Ovary (tissue), 7 donors: ENCODE measurements at regions not wholly inside any gene's neighbourhood (a gene's known extent, or its start where the extent isn't known, plus 50 kb on each side); places are given as distances from the start of the nearest gene placed in this dataset.

ENCODE experiments used
- DNase-seq, 5 donors: peaks; one replicate each; pipeline ENCODE4 v3.0.0-alpha.2; 2019 to 2020
- H3K27ac ChIP-seq, 2 donors: fragments of 200-600 bp; one replicate each; pipeline versions ENCODE4 v1.5.1 to v1.8.0; 2019 to 2022
- H3K27me3 ChIP-seq: fragments of 200-600 bp; one replicate; pipeline ENCODE4 v1.8.0; 2022
- H3K36me3 ChIP-seq: fragments of 200-600 bp; sonication (generic); one replicate; pipeline ENCODE4 v1.5.1; 2019
- H3K4me1 ChIP-seq: one replicate; pipeline ENCODE4 v1.8.1; 2013; ENCODE audit warnings: mild to moderate bottlenecking, moderate library complexity; ENCODE audit not compliant: insufficient read depth
- H3K4me3 ChIP-seq: fragments of 200-600 bp; sonication (generic); one replicate; pipeline ENCODE4 v1.5.1; 2017
- H3K9me3 ChIP-seq, 2 donors: fragments of 200-600 bp in 1 of 2; sonication (generic) in 1 of 2; one replicate each; pipeline versions ENCODE4 v1.5.1 to v1.8.1; 2013 to 2019; ENCODE audit warnings: mild to moderate bottlenecking in 1 of 2, moderate library complexity in 1 of 2
- EP300 ChIP-seq: sonication (generic); formaldehyde crosslinking; IDR thresholded peaks from one replicate; pipeline ENCODE4 v1.6.1; 2017; ENCODE audit warnings: antibody characterized with exemption
- POLR2A ChIP-seq: fragments of 450-650 bp; IDR thresholded peaks from one replicate; pipeline ENCODE4 v1.6.1; 2017; ENCODE audit warnings: antibody characterized with exemption, mild to moderate bottlenecking, moderate library complexity
- WGBS, 3 donors: extraction: QIAGEN DNeasy Blood & Tissue Kit in 1 of 3; methylation state at CpG; one replicate each; pipeline versions ENCODE4 v1.1.5 to v1.1.7; 2013 to 2017; 5-methylcytosine and 5-hydroxymethylcytosine counted together
- intact Hi-C, 4 donors: fragments of 100-400 bp; cut with DNase I; formaldehyde crosslinking; loops; one replicate each; pipeline versions ENCODE4 v1.11.0 to v1.15.1; 2022 to 2023
- TF ChIP-seq, protein P1 (sequence below), 3 donors: fragments of 450-650 bp in 2 of 3; fragments of 200-600 bp in 1 of 3; IDR thresholded peaks; one replicate each; pipeline versions ENCODE4 v1.5.1 to v1.8.0; 2016 to 2022; ENCODE audit warnings: antibody characterized with exemption in 3 of 3, mild to moderate bottlenecking in 1 of 3
- donor health status: DM: no; HTN: no; CAD: no; lungs with moderate emphysema.
- donor health status: DM: no; HTN: no; CAD: no.
- donor health status: Bipolar disorder and iron deficiency.
- donor health status: DM: no; HTN: no; CAD: no.
- donor health status: DM: yes; HTN: yes; CAD: no.

DNA sequence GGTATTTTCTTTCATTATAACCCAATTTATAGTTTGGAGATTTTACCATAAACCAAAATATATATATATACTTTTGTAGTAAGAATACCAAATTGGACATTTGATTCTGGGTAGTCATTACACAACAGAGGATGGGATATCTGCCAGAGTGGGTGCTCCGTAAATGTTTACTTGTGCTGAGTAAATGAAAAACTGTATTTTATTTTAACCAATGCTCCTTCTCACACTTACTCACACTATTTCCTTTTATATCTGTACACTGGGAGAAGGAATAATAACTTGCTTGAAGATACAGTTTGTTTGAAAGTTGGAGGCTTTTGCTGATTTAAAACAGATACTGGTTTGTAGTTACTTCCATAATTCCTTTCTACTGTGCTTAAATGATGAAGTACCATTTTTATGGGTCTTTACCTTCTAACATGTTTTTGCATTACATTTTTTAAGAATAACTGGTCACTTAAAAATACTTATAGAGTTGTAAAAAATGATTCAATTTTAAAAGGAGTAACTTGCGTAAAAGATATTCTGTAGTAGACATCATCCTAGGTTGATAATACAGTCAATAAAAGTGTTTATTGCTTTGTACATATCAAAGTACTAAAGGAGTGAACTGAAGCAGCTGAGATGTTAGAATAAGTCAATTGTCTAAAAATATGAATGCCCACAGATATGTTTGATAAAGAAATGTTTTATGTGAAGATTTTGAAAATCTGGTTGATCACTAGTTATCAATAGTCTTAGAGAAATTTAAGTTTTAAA lies 411.7 kb downstream of the UTRN start:
- no peak for DNase-seq
- H3K4me3 ChIP-seq, result no peak overlapping the region
- H3K9me3 ChIP-seq, result peaks cover 0 to 3% of the 10 kb centered on the region in 2 donors
- H3K36me3 ChIP-seq, result no peaks in the 10 kb centered on the region
- H3K27me3 ChIP-seq, result no peaks in the 10 kb centered on the region
- H3K27ac ChIP-seq, result no peak overlapping the region
- H3K4me1 ChIP-seq, result no peaks in the 10 kb centered on the region
- intact Hi-C loops, result no loop called here
- TF ChIP-seq EP300, result no peak
- TF ChIP-seq POLR2A, result no peak
- TF ChIP-seq, protein P1, sequence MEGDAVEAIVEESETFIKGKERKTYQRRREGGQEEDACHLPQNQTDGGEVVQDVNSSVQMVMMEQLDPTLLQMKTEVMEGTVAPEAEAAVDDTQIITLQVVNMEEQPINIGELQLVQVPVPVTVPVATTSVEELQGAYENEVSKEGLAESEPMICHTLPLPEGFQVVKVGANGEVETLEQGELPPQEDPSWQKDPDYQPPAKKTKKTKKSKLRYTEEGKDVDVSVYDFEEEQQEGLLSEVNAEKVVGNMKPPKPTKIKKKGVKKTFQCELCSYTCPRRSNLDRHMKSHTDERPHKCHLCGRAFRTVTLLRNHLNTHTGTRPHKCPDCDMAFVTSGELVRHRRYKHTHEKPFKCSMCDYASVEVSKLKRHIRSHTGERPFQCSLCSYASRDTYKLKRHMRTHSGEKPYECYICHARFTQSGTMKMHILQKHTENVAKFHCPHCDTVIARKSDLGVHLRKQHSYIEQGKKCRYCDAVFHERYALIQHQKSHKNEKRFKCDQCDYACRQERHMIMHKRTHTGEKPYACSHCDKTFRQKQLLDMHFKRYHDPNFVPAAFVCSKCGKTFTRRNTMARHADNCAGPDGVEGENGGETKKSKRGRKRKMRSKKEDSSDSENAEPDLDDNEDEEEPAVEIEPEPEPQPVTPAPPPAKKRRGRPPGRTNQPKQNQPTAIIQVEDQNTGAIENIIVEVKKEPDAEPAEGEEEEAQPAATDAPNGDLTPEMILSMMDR (IDR thresholded peaks at IDR 0.05), result no peak
- WGBS, 3 donors, result 77 to 87% (median 82%) methylated on average over 2 of the region's 2 CpGs

- Histone ChIP-seq H3K27me3 (no peaks in the 10 kb centered on the region), H3K36me3 (no peaks in the 10 kb centered on the region), H3K9me3 (no peaks in the 10 kb centered on the region), H3K4me3 (no peak overlapping the region), H3K4me1 (no peaks in the 10 kb centered on the region), H3K27ac (no peak overlapping the region)
- intact Hi-C loops, result no loop called here
- TF ChIP-seq EP300 (no peak), POLR2A (no peak)
- TF ChIP-seq, protein P1 (IDR thresholded peaks at IDR 0.05), result no peak
- WGBS, 3 donors, result 87 to 93% (median 90%) methylated on average over 2 of the region's 2 CpGs
- no peak for DNase-seq
Measured at GRCh38 chr6:144697369-144697760, 412.2 kb downstream of the UTRN start.

- no peak overlapping the region for H3K4me3 ChIP-seq
- H3K4me1 ChIP-seq, result no peaks in the 10 kb centered on the region
- no peaks in the 10 kb centered on the region for H3K9me3 ChIP-seq
- H3K36me3 ChIP-seq, result no peaks in the 10 kb centered on the region
- WGBS, 3 donors, result 70 to 81% (median 75%) methylated on average over 3 of the region's 3 CpGs
- intact Hi-C loops, result no loop called here
- no peaks in the 10 kb centered on the region for H3K27me3 ChIP-seq
- no peak for DNase-seq
- TF ChIP-seq EP300 (no peak), POLR2A (no peak)
- TF ChIP-seq, protein P1 (IDR thresholded peaks at IDR 0.05), result no peak
- H3K27ac ChIP-seq, result no peak overlapping the region
Measured at GRCh38 chr6:144697801-144698200, 412.7 kb downstream of the UTRN start.

DNA sequence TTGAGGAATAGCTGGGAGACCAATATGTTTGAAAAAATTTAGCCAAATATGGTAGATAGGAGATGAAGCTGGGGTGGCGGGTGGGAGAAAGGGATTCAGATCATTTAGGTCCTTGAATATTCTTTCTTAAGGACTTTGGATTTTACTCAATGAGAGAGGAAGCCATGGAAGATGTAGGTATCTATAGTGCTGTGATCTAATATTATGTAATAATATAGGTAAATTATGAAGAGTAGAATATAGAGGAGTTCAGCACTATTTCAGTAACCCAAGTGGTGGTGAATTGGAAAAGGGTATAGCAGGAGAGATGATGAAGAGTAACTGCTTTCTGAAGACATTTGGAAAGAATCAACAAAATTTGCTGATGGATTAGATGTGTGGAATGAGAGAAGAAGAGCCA lies 417.6 kb downstream of the UTRN start:
- H3K36me3 ChIP-seq, result no peaks in the 10 kb centered on the region
- H3K27me3 ChIP-seq, result no peaks in the 10 kb centered on the region
- no peak overlapping the region for H3K4me3 ChIP-seq
- no peaks in the 10 kb centered on the region for H3K4me1 ChIP-seq
- WGBS, 3 donors, result 93 to 100% (median 100%) methylated on average over 1 of the region's 1 CpG
- no peaks in the 10 kb centered on the region for H3K9me3 ChIP-seq
- intact Hi-C loops, result no loop called here
- no peak for DNase-seq
- TF ChIP-seq EP300 (no peak), POLR2A (no peak)
- TF ChIP-seq, protein P1 (IDR thresholded peaks at IDR 0.05), result no peak
- H3K27ac ChIP-seq, result no peak overlapping the region
